OCI-LY1 (cell line): ENCODE measurements at regions not wholly inside any gene's neighbourhood (a gene's known extent, or its start where the extent isn't known, plus 50 kb on each side); places are given as distances from the start of the nearest gene placed in this dataset.

ENCODE experiments used
- CTCF ChIP-seq: fragments of 200-600 bp; sonication (generic), shearing (Covaris generic); IDR thresholded peaks from 2 replicates; pipeline ENCODE4 v1.5.1; 2017; ENCODE audit warnings: mild to moderate bottlenecking, antibody characterized with exemption, low read length, moderate library complexity, mixed read lengths
- EZH2 ChIP-seq: fragments of 200-600 bp; sonication (generic), shearing (Covaris generic); IDR thresholded peaks from 2 replicates; pipeline ENCODE4 v1.8.0; 2017; ENCODE audit warnings: borderline replicate concordance, mixed run types, mild to moderate bottlenecking, antibody characterized with exemption, low read length, moderate library complexity, mixed read lengths

GRCh38 chr21:31553461-31553860, 106.0 kb upstream of the SOD1 start:
- TF ChIP-seq CTCF (no peak), EZH2 (no peak)
